HG03135 (cell line): ENCODE measurements at regions not wholly inside any gene's neighbourhood (a gene's known extent, or its start where the extent isn't known, plus 50 kb on each side); places are given as distances from the start of the nearest gene placed in this dataset.

ENCODE experiments used
- ATAC-seq: cut with Tn5 transposase; IDR thresholded peaks from one replicate; pipeline ENCODE4 v1.9.1; 2021; ENCODE audit warnings: mild to moderate bottlenecking, moderate library complexity; ENCODE audit not compliant: unreplicated experiment

- ATAC-seq, result no peak
These were observed 200.7 kb upstream of the NPSR1 start for GRCh38 chr7:34457329-34457728.

GRCh38 chr7:34463830-34464229 is 194.2 kb upstream of the NPSR1 start:
- no peak for ATAC-seq

GRCh38 chr7:34471844-34472243 is 186.2 kb upstream of the NPSR1 start:
- no peak for ATAC-seq

DNA sequence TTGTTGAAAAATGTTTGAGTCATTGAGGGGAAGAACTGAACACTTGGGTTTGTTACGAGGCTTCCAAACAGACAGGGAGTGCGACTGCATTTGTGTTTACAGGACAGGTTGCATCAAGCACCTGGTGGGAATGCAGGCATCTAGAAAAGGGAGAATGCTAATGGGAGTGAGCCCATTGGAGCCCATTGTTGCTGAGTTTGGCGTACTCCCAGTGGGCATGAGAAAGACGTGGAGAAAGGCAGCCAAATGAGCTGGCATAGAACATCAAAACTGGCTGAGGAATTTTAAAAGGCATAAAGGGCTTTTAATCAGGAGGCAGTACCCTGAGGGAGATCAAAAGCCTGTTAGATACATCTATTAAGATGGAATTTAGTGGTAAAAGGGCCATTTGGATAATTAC is 171.6 kb upstream of the NPSR1 start:
- ATAC-seq, result no peak

DNA sequence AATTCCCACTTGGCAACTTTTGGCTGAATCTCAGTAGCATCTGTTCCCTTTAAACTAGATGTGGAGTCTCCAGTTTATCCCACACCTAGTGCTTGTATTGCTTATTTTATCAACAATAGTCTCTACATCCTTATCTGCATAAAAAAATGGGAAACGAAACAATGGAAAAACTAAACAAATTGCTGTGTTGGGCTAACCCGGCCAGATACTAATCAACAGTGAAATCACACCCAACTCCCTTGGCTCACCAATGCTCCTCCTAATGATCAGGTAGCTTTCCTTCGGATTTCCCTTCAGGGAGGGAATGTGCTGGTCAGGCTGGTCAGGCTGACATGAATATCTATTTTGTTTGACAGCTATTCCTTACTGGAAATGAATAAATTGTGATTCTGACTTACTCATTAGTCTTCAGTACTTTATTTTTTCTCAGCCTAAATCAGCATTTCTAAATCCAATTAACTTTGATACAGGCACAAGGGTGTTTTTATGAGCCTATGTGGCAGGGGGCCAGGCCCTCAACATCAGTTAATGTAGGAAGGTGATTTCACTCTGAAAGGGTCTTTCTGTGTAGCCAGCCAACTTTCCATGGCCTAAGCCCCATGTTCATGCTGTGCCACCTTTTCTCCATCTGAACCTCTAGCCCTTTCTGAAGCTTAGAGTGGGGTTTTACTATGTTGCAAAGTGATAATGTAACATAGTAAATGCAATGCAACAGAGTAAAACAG is 170.5 kb upstream of the NPSR1 start:
- no peak for ATAC-seq

- ATAC-seq, result no peak
These were observed 169.3 kb upstream of the NPSR1 start for GRCh38 chr7:34488766-34489165.

DNA sequence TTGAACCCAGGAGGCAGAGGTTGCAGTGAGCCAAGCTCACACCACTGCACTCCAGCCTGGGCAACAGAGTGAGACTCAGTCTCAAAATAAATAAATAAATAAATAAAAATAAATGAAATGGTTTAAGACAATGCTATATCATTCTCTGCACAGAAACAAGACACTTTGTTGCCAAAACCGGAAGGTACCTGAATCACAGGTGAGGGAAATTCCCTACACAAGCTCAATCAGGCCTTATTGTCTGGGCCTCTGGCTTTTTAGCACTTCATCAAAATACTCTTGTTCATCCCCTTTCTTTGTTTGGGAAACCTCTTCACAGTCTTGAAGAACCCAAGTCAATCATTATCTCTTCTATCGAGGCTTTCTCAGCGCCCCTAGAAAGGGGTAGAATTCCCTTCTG is 166.1 kb upstream of the NPSR1 start:
- no peak for ATAC-seq

- ATAC-seq, result no peak
These were observed 164.3 kb upstream of the NPSR1 start for GRCh38 chr7:34493752-34494151.

- ATAC-seq, result no peak
These were observed 160.8 kb upstream of the NPSR1 start for GRCh38 chr7:34497153-34497777.

DNA sequence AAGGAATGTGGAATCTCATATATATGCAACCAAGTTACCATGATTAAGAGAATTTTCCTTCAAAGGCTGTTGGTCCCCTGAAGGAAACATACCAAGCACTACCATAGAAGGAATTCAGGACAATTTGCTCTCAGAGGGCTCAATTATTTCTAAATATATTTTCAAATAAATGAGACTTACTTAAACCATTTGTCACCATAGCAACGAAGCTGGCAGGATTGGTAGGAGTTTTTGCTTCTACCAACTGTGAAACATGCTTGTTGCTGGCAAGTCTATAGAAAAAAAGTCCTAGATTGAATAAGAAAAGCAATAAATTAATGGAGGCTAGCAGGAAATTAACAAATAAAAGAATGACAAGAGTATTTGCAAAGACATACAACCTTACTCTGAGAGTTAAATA is 156.9 kb upstream of the NPSR1 start:
- ATAC-seq, result no peak

DNA sequence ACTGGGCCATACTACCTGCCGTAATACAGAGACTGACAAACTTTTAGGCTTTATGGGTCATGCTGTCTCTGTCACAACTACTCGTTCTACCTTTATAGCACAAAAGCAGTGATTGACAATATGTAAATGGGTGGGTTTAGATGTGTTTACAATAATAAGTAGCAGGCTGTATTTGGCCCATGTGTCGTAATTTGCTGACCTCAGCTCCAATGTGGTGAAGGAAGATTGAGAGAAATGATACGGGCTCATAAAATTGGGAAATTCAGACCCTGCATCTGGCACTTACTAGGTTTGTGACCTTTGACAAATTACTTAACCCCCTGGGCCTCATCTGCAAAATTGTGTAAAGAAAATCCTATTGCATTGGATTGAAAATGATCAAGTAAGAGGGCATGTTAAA is 150.8 kb upstream of the NPSR1 start:
- no peak for ATAC-seq

- ATAC-seq, result no peak
These were observed 134.6 kb upstream of the NPSR1 start for GRCh38 chr7:34523226-34523918.

GRCh38 chr7:34530259-34530658 is 127.8 kb upstream of the NPSR1 start:
- no peak for ATAC-seq

GRCh38 chr7:34539003-34539402 is 119.0 kb upstream of the NPSR1 start:
- ATAC-seq, result no peak

- ATAC-seq, result no peak
These were observed 113.4 kb upstream of the NPSR1 start for GRCh38 chr7:34544621-34545020.

DNA sequence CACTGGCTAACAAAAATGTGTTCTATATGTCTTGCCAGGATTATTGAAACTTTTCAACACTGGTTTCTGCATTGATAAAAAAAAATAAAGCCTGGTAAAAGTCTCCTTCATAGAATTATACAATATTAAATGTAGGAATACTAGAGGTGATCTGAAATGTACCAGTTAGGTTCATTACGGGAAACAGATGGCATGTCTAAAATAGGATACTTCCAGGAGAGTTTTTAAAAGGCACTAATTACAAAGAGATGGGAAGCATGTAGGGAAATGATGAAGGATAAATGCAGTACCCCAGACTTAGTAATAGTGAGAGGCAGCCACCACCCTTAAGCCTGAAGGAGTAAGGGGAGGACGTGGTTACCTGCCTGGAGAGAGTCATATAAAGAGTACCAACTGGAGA is 107.0 kb upstream of the NPSR1 start:
- ATAC-seq, result no peak

DNA sequence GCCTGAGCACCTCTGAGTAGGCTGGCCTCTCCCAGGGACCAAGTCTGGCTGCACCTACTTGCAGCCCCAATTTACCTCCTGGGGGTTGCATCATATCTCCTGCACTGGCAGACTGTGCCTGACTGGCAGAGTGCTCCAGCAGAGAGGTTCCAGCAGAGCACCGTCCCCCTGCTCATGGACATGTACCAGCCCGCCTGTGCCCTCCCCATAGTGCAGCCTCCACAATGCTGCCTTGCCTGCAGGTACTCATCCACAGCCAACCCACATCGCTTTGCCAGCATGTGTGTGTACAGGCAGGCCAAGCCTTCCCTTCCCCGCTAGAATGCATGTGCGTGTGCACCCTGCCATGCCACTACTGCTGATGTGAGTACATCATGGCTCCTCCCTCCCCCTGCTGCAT is 105.5 kb upstream of the NPSR1 start:
- no peak for ATAC-seq

GRCh38 chr7:34558022-34558421 is 100.0 kb upstream of the NPSR1 start:
- ATAC-seq, result no peak

DNA sequence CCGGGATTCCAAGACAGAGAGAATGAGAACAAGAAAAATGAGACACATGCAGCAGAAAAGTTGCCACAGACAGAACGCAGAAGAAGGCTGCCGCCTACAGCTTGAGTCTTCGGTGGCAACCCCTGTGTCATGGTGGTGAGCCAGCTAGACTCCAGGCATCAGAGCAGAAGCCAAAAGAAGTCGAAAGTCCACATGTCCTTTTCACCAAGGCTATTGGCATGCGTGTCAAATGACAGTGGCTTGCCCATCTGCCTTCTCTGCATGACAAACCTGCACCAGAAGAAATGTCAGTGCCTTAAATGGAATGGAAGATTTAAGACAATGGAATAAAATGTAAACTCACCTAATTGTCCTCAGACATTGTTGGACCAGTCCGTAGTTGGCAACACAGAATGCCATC is 93.9 kb upstream of the NPSR1 start:
- ATAC-seq, result no peak

DNA sequence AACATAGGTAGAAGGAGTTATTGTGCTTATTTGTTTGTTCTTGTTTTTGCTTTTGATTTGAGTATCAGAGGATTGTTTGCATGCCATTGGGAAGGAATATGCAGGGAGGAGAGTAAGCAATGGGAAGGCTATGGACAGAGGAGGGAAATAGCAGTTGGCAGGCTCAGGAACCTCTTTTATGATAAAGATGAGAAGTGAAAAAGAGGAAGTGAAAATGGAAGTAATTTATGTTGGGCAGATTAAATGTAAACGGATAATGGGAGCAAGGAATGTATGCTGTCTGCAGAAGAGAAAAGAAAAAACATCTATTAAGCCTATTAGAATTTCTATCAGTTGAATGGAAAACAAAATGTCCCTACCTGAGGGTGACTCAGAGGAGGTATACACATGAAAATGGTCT is 90.1 kb upstream of the NPSR1 start:
- no peak for ATAC-seq

GRCh38 chr7:34569975-34570699 is 87.9 kb upstream of the NPSR1 start:
- no peak for ATAC-seq

DNA sequence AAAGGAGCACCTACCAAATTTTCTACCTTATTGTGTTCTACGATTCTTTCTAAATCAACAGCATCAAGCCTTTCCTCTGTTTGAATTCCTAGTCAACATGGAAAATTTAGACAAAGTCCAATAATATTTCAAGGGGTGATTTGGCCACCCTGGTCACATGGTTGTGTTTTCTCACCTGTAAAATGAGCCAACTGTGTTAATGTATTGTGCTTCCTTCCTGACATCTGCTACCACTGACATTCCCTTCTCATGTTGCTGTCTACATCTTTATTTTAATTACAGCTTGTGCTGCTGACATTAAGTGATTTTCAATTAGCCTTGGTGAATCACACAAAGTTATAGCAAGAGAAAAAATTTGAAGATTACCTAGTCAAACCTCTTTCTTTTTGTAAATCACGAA is 83.0 kb upstream of the NPSR1 start:
- no peak for ATAC-seq
